ENCODE measurements at regions not wholly inside any gene's neighbourhood (a gene's known extent, or its start where the extent isn't known, plus 50 kb on each side); places are given as distances from the start of the nearest gene placed in this dataset.

DNA sequence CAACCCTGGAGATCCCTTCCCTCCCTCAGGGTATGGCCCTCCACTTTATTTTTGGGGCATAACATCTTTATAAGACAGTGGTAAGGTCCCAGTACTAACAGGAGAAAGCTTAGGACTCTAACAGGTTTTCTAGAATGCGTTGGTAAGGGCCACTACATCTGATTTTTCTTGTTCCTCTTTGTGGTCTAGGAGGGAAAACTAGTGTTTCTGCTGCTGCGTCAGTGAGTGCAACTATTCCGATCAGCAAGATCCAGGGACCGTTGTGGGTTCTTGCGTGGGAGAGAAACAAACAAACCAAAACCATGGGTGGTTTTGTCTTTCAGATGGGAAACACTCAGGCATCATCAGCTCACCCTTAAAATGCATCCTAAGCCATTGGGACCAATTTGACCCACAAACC is 123.6 kb upstream of the SLC16A7 start:
- H3K79me2 ChIP-seq, result no peaks in the 10 kb centered on the region
- no peak for TF ChIP-seq EZH2phosphoT487 (IDR thresholded peaks at IDR 0.05; ENCODE audit: low read depth, severe bottlenecking, unreplicated experiment)
- TF ChIP-seq EZH2 (IDR thresholded peaks at IDR 0.05; ENCODE audit: borderline replicate concordance), result no peak
- no peak for TF ChIP-seq CTCF (IDR thresholded peaks at IDR 0.05; ENCODE audit: poor library complexity)
- 90% methylated on average over 5 of the region's 5 CpGs for WGBS (ENCODE audit: low lambda C conversion rate, missing lambda C conversion rate)
- H2AFZ ChIP-seq, result no peak overlapping the region
- H3K4me3 ChIP-seq, result no peak overlapping the region
- H3K36me3 ChIP-seq (replicated peaks; ENCODE audit: insufficient read depth, low read depth), result no peaks in the 10 kb centered on the region
- H4K20me1 ChIP-seq (ENCODE audit: insufficient read depth, poor library complexity, severe bottlenecking), result no peaks in the 10 kb centered on the region
- no peaks in the 10 kb centered on the region for H3K27me3 ChIP-seq
- no peaks in the 10 kb centered on the region for H3K9me2 ChIP-seq (replicated peaks; ENCODE audit: insufficient read depth)
- H3K4me1 ChIP-seq (ENCODE audit: insufficient read depth), result no peaks in the 10 kb centered on the region
- no peak for DNase-seq (ENCODE audit: low spot score)
- H3K4me2 ChIP-seq, result no peak overlapping the region
- no peak overlapping the region for H3K27ac ChIP-seq
- no peaks in the 10 kb centered on the region for H3K9me3 ChIP-seq (ENCODE audit: low read depth)

DNA sequence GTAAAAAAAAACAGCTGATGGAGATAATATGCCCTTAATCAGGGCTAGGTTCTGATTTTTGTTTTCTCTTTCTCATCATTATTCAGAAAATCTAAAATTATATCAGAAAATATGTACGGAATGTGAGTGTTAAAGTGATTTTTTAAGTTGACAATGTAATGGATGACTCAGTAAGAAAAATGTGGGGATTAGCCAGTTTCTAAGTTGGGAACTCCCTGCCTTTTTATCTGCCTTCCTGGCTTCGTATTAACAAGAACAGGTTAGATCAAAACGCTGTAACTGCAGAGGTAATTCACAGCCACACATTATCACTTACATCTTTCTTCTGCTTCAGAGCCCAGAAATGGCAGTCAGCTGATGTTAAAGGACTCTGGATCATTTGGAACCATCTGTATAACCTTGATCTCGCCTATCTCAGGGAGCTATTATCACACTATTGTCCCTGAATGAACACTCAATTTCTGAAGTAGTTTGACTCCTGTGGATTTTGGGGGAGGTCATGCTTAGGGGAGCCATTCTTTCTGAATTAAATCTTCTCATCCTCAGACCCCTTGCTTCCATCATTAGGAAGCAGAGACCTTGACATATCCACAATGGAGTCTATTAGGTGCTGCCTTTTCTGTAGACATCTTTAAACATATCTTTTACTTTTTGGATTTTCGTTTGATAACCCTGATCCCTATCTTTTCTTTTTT is 135.7 kb upstream of the SLC16A7 start:
- Histone ChIP-seq H2AFZ (no peak overlapping the region), H3K36me3 (replicated peaks; ENCODE audit: insufficient read depth, low read depth) (no peaks in the 10 kb centered on the region), H3K4me1 (ENCODE audit: insufficient read depth) (no peaks in the 10 kb centered on the region), H3K27me3 (no peaks in the 10 kb centered on the region), H3K4me2 (no peak overlapping the region), H4K20me1 (ENCODE audit: insufficient read depth, poor library complexity, severe bottlenecking) (no peaks in the 10 kb centered on the region), H3K27ac (no peak overlapping the region), H3K9me3 (ENCODE audit: low read depth) (no peaks in the 10 kb centered on the region), H3K79me2 (no peaks in the 10 kb centered on the region), H3K9me2 (replicated peaks; ENCODE audit: insufficient read depth) (no peaks in the 10 kb centered on the region), H3K4me3 (no peak overlapping the region)
- peak; percentile 10 for DNase-seq (ENCODE audit: low spot score)
- 54% methylated on average over 5 of the region's 5 CpGs for WGBS (ENCODE audit: low lambda C conversion rate, missing lambda C conversion rate)
- TF ChIP-seq EZH2 (IDR thresholded peaks at IDR 0.05; ENCODE audit: borderline replicate concordance) (no peak), EZH2phosphoT487 (IDR thresholded peaks at IDR 0.05; ENCODE audit: low read depth, severe bottlenecking, unreplicated experiment) (no peak)

GRCh38 chr12:59453475-59453874 is 142.4 kb upstream of the SLC16A7 start:
- no peaks in the 10 kb centered on the region for H3K4me1 ChIP-seq (ENCODE audit: insufficient read depth)
- no peak overlapping the region for H3K4me3 ChIP-seq
- H3K27me3 ChIP-seq, result no peaks in the 10 kb centered on the region
- H4K20me1 ChIP-seq (ENCODE audit: insufficient read depth, poor library complexity, severe bottlenecking), result no peaks in the 10 kb centered on the region
- H2AFZ ChIP-seq, result no peak overlapping the region
- no peak overlapping the region for H3K4me2 ChIP-seq
- H3K27ac ChIP-seq, result no peak overlapping the region
- TF ChIP-seq CTCF (IDR thresholded peaks at IDR 0.05; ENCODE audit: poor library complexity) (no peak), EZH2phosphoT487 (IDR thresholded peaks at IDR 0.05; ENCODE audit: low read depth, severe bottlenecking, unreplicated experiment) (no peak), EZH2 (IDR thresholded peaks at IDR 0.05; ENCODE audit: borderline replicate concordance) (no peak)
- DNase-seq (ENCODE audit: low spot score), result no peak
- no peaks in the 10 kb centered on the region for H3K36me3 ChIP-seq (replicated peaks; ENCODE audit: insufficient read depth, low read depth)
- no peaks in the 10 kb centered on the region for H3K9me2 ChIP-seq (replicated peaks; ENCODE audit: insufficient read depth)
- H3K79me2 ChIP-seq, result no peaks in the 10 kb centered on the region
- no peaks in the 10 kb centered on the region for H3K9me3 ChIP-seq (ENCODE audit: low read depth)

GRCh38 chr12:59452746-59453145 is 143.1 kb upstream of the SLC16A7 start:
- Histone ChIP-seq H4K20me1 (ENCODE audit: insufficient read depth, poor library complexity, severe bottlenecking) (no peaks in the 10 kb centered on the region), H3K79me2 (no peaks in the 10 kb centered on the region), H3K36me3 (replicated peaks; ENCODE audit: insufficient read depth, low read depth) (no peaks in the 10 kb centered on the region), H3K4me3 (no peak overlapping the region), H3K9me3 (ENCODE audit: low read depth) (no peaks in the 10 kb centered on the region), H3K4me1 (ENCODE audit: insufficient read depth) (no peaks in the 10 kb centered on the region), H3K9me2 (replicated peaks; ENCODE audit: insufficient read depth) (no peaks in the 10 kb centered on the region), H3K27ac (no peak overlapping the region), H3K4me2 (no peak overlapping the region), H2AFZ (no peak overlapping the region), H3K27me3 (no peaks in the 10 kb centered on the region)
- WGBS (ENCODE audit: low lambda C conversion rate, missing lambda C conversion rate), result 43% methylated on average over 2 of the region's 2 CpGs
- TF ChIP-seq EZH2phosphoT487 (IDR thresholded peaks at IDR 0.05; ENCODE audit: low read depth, severe bottlenecking, unreplicated experiment), result no peak
- TF ChIP-seq CTCF (IDR thresholded peaks at IDR 0.05; ENCODE audit: poor library complexity), result no peak
- DNase-seq (ENCODE audit: low spot score), result no peak

Measured in hepatocyte (in vitro differentiated cells).